ENCODE measurements at regions not wholly inside any gene's neighbourhood (a gene's known extent, or its start where the extent isn't known, plus 50 kb on each side); places are given as distances from the start of the nearest gene placed in this dataset.
A peak's percentile ranks its signal among the peaks of the same experiment; 100 is the strongest.

DNA sequence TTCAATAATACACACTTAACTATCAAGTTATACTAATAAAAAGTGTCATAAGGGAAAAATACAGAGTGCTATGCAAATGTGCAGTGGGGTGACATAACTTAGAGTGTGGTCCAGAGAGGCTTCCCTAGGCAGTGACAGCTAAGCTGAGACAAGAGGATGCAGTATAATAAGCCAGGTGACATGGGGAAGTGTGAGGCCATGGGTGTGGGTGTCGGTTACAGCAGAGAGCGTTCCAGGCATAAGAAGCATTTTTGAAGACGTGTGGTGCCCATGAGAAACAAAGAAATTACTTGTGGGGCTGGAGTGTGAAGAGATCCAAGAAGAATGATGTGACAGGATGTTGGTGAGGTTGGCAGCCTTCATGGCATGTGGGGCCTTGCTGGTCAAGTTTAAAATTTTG is 78.1 kb upstream of the PICALM start (continued):
- TF ChIP-seq, protein P1, sequence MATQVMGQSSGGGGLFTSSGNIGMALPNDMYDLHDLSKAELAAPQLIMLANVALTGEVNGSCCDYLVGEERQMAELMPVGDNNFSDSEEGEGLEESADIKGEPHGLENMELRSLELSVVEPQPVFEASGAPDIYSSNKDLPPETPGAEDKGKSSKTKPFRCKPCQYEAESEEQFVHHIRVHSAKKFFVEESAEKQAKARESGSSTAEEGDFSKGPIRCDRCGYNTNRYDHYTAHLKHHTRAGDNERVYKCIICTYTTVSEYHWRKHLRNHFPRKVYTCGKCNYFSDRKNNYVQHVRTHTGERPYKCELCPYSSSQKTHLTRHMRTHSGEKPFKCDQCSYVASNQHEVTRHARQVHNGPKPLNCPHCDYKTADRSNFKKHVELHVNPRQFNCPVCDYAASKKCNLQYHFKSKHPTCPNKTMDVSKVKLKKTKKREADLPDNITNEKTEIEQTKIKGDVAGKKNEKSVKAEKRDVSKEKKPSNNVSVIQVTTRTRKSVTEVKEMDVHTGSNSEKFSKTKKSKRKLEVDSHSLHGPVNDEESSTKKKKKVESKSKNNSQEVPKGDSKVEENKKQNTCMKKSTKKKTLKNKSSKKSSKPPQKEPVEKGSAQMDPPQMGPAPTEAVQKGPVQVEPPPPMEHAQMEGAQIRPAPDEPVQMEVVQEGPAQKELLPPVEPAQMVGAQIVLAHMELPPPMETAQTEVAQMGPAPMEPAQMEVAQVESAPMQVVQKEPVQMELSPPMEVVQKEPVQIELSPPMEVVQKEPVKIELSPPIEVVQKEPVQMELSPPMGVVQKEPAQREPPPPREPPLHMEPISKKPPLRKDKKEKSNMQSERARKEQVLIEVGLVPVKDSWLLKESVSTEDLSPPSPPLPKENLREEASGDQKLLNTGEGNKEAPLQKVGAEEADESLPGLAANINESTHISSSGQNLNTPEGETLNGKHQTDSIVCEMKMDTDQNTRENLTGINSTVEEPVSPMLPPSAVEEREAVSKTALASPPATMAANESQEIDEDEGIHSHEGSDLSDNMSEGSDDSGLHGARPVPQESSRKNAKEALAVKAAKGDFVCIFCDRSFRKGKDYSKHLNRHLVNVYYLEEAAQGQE (IDR thresholded peaks at IDR 0.05), result no peak
- TF ChIP-seq NR2F2 (IDR thresholded peaks at IDR 0.05), result no peak
- TF ChIP-seq, protein P2, sequence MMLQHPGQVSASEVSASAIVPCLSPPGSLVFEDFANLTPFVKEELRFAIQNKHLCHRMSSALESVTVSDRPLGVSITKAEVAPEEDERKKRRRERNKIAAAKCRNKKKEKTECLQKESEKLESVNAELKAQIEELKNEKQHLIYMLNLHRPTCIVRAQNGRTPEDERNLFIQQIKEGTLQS (IDR thresholded peaks at IDR 0.05), result no peak

DNA sequence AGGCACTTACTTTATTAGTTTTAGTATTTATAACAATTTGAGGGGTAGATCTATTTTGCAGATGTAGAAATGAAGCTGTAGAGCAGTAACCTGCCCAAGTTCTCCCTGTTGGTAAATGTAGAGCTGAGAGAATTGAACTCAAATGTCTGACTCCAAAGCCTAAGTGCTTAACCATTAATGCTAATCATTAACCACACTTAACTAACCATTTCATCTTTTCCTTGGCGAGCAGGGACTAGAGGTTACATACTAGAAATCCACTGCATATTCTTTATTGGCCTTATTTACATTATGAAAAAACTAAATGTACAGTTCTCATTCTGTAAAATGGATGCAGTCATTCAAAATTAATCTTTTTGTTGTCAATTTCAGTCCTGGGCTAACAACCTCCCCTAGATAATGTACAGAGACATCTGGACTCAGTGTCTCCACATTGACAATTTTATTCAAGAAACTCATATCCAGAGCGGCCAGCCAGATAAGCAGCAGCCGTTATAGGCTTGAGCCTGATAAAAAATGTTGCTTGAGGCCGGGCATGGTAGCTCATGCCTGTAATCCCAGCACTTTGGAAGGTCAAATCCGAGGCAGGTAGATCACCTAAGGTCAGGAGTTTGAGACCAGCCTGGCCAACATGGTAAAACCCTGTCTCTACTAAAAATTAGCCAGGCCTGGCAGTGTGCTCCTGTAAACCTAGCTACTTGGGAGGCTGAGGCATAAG is 76.7 kb upstream of the PICALM start:
- Histone ChIP-seq H3K27ac (ENCODE audit: low read depth in 1 of 2, low read length in 2 of 2) (peak overlapping the region in 1 of 2 donors; percentile 38), H3K27me3 (ENCODE audit: control insufficient read depth in 4 of 4, insufficient read depth in 4 of 4, low read length in 3 of 4) (no peaks in the 10 kb centered on the region), H3K4me1 (ENCODE audit: control insufficient read depth in 4 of 4, insufficient read depth in 4 of 4, low read length in 3 of 4) (peaks cover 0 to 20% (median 19%) of the 10 kb centered on the region in 4 donors), H3K9me3 (ENCODE audit: control insufficient read depth in 4 of 4, low read length in 3 of 4) (no peaks in the 10 kb centered on the region), H3K36me3 (ENCODE audit: control insufficient read depth in 4 of 4, insufficient read depth in 3 of 4, low read depth in 1 of 4, low read length in 3 of 4) (no peaks in the 10 kb centered on the region), H3K4me3 (ENCODE audit: low read depth in 1 of 3, low read length in 3 of 3) (no peak overlapping the region), H3K9ac (ENCODE audit: low read depth in 1 of 2, low read length in 2 of 2) (no peak overlapping the region)
- TF ChIP-seq GABPA (IDR thresholded peaks at IDR 0.05 in 1 of 2, conservative IDR thresholded peaks at IDR 0.05 in 1 of 2) (no peak), RXRA (IDR thresholded peaks at IDR 0.05) (peak in 1 of 2 donors; percentile 40), FOXA2 (IDR thresholded peaks at IDR 0.05) (peak; percentile 34), YY1 (IDR thresholded peaks at IDR 0.05) (peak; percentile 66), JUND (IDR thresholded peaks at IDR 0.05) (no peak), NR2F2 (IDR thresholded peaks at IDR 0.05) (no peak), HNF4G (IDR thresholded peaks at IDR 0.05) (no peak), RAD21 (IDR thresholded peaks at IDR 0.05) (peak in 1 of 2 donors; percentile 39), HNF4A (conservative IDR thresholded peaks at IDR 0.05) (peak in 1 of 2 donors; percentile 48)
- TF ChIP-seq, protein P3, sequence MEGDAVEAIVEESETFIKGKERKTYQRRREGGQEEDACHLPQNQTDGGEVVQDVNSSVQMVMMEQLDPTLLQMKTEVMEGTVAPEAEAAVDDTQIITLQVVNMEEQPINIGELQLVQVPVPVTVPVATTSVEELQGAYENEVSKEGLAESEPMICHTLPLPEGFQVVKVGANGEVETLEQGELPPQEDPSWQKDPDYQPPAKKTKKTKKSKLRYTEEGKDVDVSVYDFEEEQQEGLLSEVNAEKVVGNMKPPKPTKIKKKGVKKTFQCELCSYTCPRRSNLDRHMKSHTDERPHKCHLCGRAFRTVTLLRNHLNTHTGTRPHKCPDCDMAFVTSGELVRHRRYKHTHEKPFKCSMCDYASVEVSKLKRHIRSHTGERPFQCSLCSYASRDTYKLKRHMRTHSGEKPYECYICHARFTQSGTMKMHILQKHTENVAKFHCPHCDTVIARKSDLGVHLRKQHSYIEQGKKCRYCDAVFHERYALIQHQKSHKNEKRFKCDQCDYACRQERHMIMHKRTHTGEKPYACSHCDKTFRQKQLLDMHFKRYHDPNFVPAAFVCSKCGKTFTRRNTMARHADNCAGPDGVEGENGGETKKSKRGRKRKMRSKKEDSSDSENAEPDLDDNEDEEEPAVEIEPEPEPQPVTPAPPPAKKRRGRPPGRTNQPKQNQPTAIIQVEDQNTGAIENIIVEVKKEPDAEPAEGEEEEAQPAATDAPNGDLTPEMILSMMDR (IDR thresholded peaks at IDR 0.05; ENCODE audit: low read depth, low read length, missing input control), result no peak
- TF ChIP-seq, protein P1 (IDR thresholded peaks at IDR 0.05), result no peak
- TF ChIP-seq, protein P4, sequence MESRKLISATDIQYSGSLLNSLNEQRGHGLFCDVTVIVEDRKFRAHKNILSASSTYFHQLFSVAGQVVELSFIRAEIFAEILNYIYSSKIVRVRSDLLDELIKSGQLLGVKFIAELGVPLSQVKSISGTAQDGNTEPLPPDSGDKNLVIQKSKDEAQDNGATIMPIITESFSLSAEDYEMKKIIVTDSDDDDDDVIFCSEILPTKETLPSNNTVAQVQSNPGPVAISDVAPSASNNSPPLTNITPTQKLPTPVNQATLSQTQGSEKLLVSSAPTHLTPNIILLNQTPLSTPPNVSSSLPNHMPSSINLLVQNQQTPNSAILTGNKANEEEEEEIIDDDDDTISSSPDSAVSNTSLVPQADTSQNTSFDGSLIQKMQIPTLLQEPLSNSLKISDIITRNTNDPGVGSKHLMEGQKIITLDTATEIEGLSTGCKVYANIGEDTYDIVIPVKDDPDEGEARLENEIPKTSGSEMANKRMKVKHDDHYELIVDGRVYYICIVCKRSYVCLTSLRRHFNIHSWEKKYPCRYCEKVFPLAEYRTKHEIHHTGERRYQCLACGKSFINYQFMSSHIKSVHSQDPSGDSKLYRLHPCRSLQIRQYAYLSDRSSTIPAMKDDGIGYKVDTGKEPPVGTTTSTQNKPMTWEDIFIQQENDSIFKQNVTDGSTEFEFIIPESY (IDR thresholded peaks at IDR 0.05), result no peak
- TF ChIP-seq, protein P5, sequence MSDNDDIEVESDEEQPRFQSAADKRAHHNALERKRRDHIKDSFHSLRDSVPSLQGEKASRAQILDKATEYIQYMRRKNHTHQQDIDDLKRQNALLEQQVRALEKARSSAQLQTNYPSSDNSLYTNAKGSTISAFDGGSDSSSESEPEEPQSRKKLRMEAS (IDR thresholded peaks at IDR 0.05), result no peak
- WGBS, result 31% methylated on average over 5 of the region's 5 CpGs
- no peak for DNase-seq (ENCODE audit: low spot score)
